IMR-90 (cell line): ENCODE measurements at regions not wholly inside any gene's neighbourhood (a gene's known extent, or its start where the extent isn't known, plus 50 kb on each side); places are given as distances from the start of the nearest gene placed in this dataset.

Experiments
- ATAC-seq: fragments of 200-7000 bp; cut with Tn5 transposase; 2 replicates; pipeline ENCODE4 v1.9.1; 2020; ENCODE audit warnings: low read depth, mild to moderate bottlenecking, moderate library complexity
- BruUV-seq: library from RNA; stranded (reverse); fragments of 400-500 nt; replicated peaks from 2 replicates; lab custom pipeline; 2021; lab: Mats Ljungman, UMichigan
- CTCF ChIA-PET: fragments of 300-600 bp; formaldehyde crosslinking; extraction: SDS; loops from one replicate; lab custom pipeline; 2021; ENCODE audit warnings: antibody characterized with exemption; lab: Yijun Ruan, JAX
- POLR2A ChIA-PET: fragments of 300-600 bp; sonication (Branson Sonifier 250); formaldehyde crosslinking; loops from one replicate; lab custom pipeline; 2022; ENCODE audit warnings: antibody characterized with exemption; ENCODE audit not compliant: unreplicated experiment; lab: Charles Lee
- DNase-seq: peaks from one replicate; pipeline ENCODE4 v3.0.0; 2013
- H2AFZ ChIP-seq: replicated peaks from 2 replicates; pipeline ENCODE3; 2013; ENCODE audit warnings: low read length, mild to moderate bottlenecking; ENCODE audit not compliant: poor library complexity
- H2AK5ac ChIP-seq: 2 replicates; pipeline ENCODE4 v1.6.1; 2013; ENCODE audit warnings: low read depth, low read length, inconsistent platforms
- H2AK9ac ChIP-seq: replicated peaks from 2 replicates; pipeline ENCODE3; 2013; ENCODE audit warnings: mild to moderate bottlenecking, low read depth, low read length, moderate library complexity; ENCODE audit not compliant: poor library complexity
- H2BK120ac ChIP-seq: 2 replicates; pipeline ENCODE4 v1.6.1; 2013; ENCODE audit warnings: low read depth, low read length, inconsistent platforms
- H2BK15ac ChIP-seq: 3 replicates; pipeline ENCODE4 v1.6.1; 2013; ENCODE audit warnings: low read depth, low read length, inconsistent platforms
- H2BK20ac ChIP-seq: 2 replicates; pipeline ENCODE4 v1.6.1; 2013; ENCODE audit warnings: low read depth, mild to moderate bottlenecking, inconsistent platforms, low read length, moderate library complexity
- H2BK5ac ChIP-seq: 2 replicates; pipeline ENCODE4 v1.6.1; 2013; ENCODE audit warnings: mild to moderate bottlenecking, low read depth, low read length, inconsistent platforms; ENCODE audit not compliant: poor library complexity, severe bottlenecking
- H3K14ac ChIP-seq: replicated peaks from 2 replicates; pipeline ENCODE4 v1.6.1; 2013; ENCODE audit warnings: low read depth, low read length, inconsistent platforms
- H3K18ac ChIP-seq: 2 replicates; pipeline ENCODE4 v1.6.1; 2013; ENCODE audit warnings: low read depth, low read length, control low read depth
- H3K23ac ChIP-seq: 2 replicates; pipeline ENCODE4 v1.6.1; 2013; ENCODE audit warnings: low read depth, low read length, inconsistent platforms
- H3K27ac ChIP-seq: 2 replicates; pipeline ENCODE4 v1.5.1; 2013; ENCODE audit warnings: mild to moderate bottlenecking, control low read depth, low read length; ENCODE audit not compliant: insufficient read depth
- H3K27me3 ChIP-seq: 2 replicates; pipeline ENCODE4 v1.6.1; 2013; ENCODE audit warnings: low read length; ENCODE audit not compliant: control insufficient read depth, insufficient read depth
- H3K36me3 ChIP-seq: 2 replicates; pipeline ENCODE4 v1.6.1; 2013; ENCODE audit warnings: low read length, mixed read lengths; ENCODE audit not compliant: control insufficient read depth, insufficient read depth
- H3K4ac ChIP-seq: 2 replicates; pipeline ENCODE4 v1.6.1; 2013; ENCODE audit warnings: low read depth, low read length, inconsistent platforms
- H3K4me1 ChIP-seq: 2 replicates; pipeline ENCODE4 v1.6.1; 2013; ENCODE audit warnings: low read length, mixed read lengths; ENCODE audit not compliant: control insufficient read depth, insufficient read depth
- H3K4me2 ChIP-seq: 2 replicates; pipeline ENCODE4 v1.6.1; 2013; ENCODE audit warnings: low read depth, mild to moderate bottlenecking, control low read depth, low read length, moderate library complexity
- H3K4me3 ChIP-seq: 2 replicates; pipeline ENCODE4 v1.5.1; 2013; ENCODE audit warnings: low read depth, mild to moderate bottlenecking, control low read depth, low read length, moderate library complexity; ENCODE audit not compliant: insufficient read depth
- H3K56ac ChIP-seq: 2 replicates; pipeline ENCODE4 v1.6.1; 2013; ENCODE audit warnings: low read length, inconsistent platforms; ENCODE audit not compliant: insufficient read depth; ENCODE audit errors: extremely low read depth
- H3K79me1 ChIP-seq, 2 experiments: 2 replicates each; pipeline ENCODE4 v1.6.1; 2013; ENCODE audit warnings: low read length in 2 of 2, inconsistent platforms in 1 of 2, low read depth in 1 of 2
- H3K9ac ChIP-seq: 2 replicates; pipeline ENCODE4 v1.6.1; 2013; ENCODE audit warnings: low read depth, low read length, control low read depth
- H3K9me1 ChIP-seq: 2 replicates; pipeline ENCODE4 v1.6.1; 2013; ENCODE audit warnings: low read length, inconsistent platforms; ENCODE audit not compliant: insufficient read depth
- H3K9me3 ChIP-seq: 2 replicates; pipeline ENCODE4 v1.6.1; 2013; ENCODE audit warnings: low read length; ENCODE audit not compliant: control insufficient read depth, insufficient read depth
- H4K20me1 ChIP-seq: 2 replicates; pipeline ENCODE4 v1.6.1; 2013; ENCODE audit warnings: low read length, inconsistent platforms; ENCODE audit not compliant: insufficient read depth
- H4K5ac ChIP-seq: 2 replicates; pipeline ENCODE4 v1.6.1; 2013; ENCODE audit warnings: mild to moderate bottlenecking, low read depth, low read length, control low read depth
- H4K8ac ChIP-seq, 2 experiments: 2 replicates each; pipeline ENCODE4 v1.6.1; 2013; ENCODE audit warnings: low read depth in 2 of 2, low read length in 2 of 2, control low read depth in 1 of 2, inconsistent platforms in 1 of 2
- H4K91ac ChIP-seq: 2 replicates; pipeline ENCODE4 v1.6.1; 2013; ENCODE audit warnings: low read depth, low read length, inconsistent platforms; ENCODE audit not compliant: insufficient read depth
- BHLHE40 ChIP-seq: fragments of 150-350 bp; IDR thresholded peaks from 2 replicates; pipeline ENCODE4 v1.6.1; 2016; ENCODE audit warnings: mild to moderate bottlenecking, low read depth, low read length
- CEBPB ChIP-seq: IDR thresholded peaks from 2 replicates; pipeline ENCODE4 v1.6.1; 2012; ENCODE audit warnings: low read depth, low read length, improper control_type of control experiment
- CHD1 ChIP-seq: IDR thresholded peaks from 2 replicates; pipeline ENCODE4 v1.6.1; 2012; ENCODE audit warnings: low read depth, low read length, improper control_type of control experiment
- CTCF ChIP-seq: conservative IDR thresholded peaks from 2 replicates; pipeline ENCODE4 v1.5.1; 2012; ENCODE audit warnings: mild to moderate bottlenecking, low read depth, low read length, improper control_type of control experiment
- FOS ChIP-seq: fragments of 150-350 bp; IDR thresholded peaks from 2 replicates; pipeline ENCODE4 v1.6.1; 2016; ENCODE audit warnings: low read depth, low read length
- MAZ ChIP-seq: IDR thresholded peaks from 2 replicates; pipeline ENCODE4 v1.6.1; 2012; ENCODE audit warnings: low read depth, mild to moderate bottlenecking, low read length, improper control_type of control experiment, moderate library complexity, borderline replicate concordance
- NFE2L2 ChIP-seq: fragments of 150-350 bp; IDR thresholded peaks from 2 replicates; pipeline ENCODE4 v1.6.1; 2016; ENCODE audit warnings: low read depth, mild to moderate bottlenecking, low read length
- RAD21 ChIP-seq: IDR thresholded peaks from 2 replicates; pipeline ENCODE4 v1.6.1; 2012; ENCODE audit warnings: low read length, improper control_type of control experiment
- RCOR1 ChIP-seq: IDR thresholded peaks from 2 replicates; pipeline ENCODE4 v1.6.1; 2012; ENCODE audit warnings: mild to moderate bottlenecking, low read length, improper control_type of control experiment; ENCODE audit not compliant: insufficient replicate concordance
- SMC3 ChIP-seq: fragments of 150-350 bp; IDR thresholded peaks from 2 replicates; pipeline ENCODE4 v1.6.1; 2016; ENCODE audit warnings: low read depth, mild to moderate bottlenecking, antibody characterized with exemption, low read length, moderate library complexity
- WGBS, 2 experiments: methylation state at CpG; one replicate each; pipeline versions ENCODE4 v1.1.5 to v1.1.7; 2013; ENCODE audit warnings: missing lambda C conversion rate in 2 of 2; ENCODE audit not compliant: insufficient read length in 1 of 2; ENCODE audit errors: extremely low coverage in 2 of 2; 5-methylcytosine and 5-hydroxymethylcytosine counted together
- dilution Hi-C: fragments of 300-500 bp; cut with HindIII; formaldehyde crosslinking; loops from one replicate; pipeline ENCODE4 v1.14.3; 2018; ENCODE audit warnings: low sequenced_read_pairs; ENCODE audit not compliant: unreplicated experiment
- in situ Hi-C: fragments of 300-500 bp; cut with MboI; formaldehyde crosslinking; loops from 3 replicates; pipeline ENCODE4 v1.14.3; 2019; ENCODE audit warnings: low sequenced_read_pairs, inconsistent platforms, mixed read lengths
- intact Hi-C: fragments of 100-400 bp; cut with micrococcal nuclease; formaldehyde crosslinking; loops from 2 replicates; pipeline ENCODE4 v1.10.0; 2022
- TF ChIP-seq, protein P1 (sequence below): fragments of 150-350 bp; IDR thresholded peaks from 2 replicates; pipeline ENCODE4 v1.6.1; 2017; ENCODE audit warnings: mild to moderate bottlenecking, antibody characterized with exemption, low read length, low read depth
- TF ChIP-seq, protein P2 (sequence below): fragments of 150-350 bp; IDR thresholded peaks from 2 replicates; pipeline ENCODE4 v1.6.1; 2016; ENCODE audit warnings: low read depth, mild to moderate bottlenecking, low read length, moderate library complexity, borderline replicate concordance

DNA sequence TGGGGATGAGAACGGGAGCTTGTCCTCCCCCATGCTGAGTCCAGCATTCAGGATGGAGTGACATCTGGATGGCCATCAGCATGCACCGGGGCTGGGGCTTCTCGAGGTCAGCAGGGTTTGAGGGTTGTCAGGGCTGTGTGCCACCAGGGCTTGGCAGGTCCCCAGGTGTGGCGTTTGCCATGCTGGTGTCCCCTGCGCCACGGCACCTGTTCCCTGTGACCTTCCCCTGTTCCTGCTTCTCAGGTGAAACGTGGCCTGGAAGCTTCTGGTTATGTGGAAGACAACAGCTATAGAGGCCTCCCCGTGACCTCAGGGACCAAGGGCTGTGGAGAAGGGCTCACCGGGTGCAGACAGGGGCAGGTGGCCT lies 152.4 kb downstream of the KIF26A start:
- Histone ChIP-seq H3K27me3 (no peaks in the 10 kb centered on the region), H4K8ac (no peak overlapping the region), H3K4me1 (no peaks in the 10 kb centered on the region), H3K18ac (no peak overlapping the region), H4K91ac (no peak overlapping the region), H3K14ac (no peak overlapping the region), H3K4me2 (no peak overlapping the region), H2AK5ac (no peak overlapping the region), H3K9ac (no peak overlapping the region), H3K79me1 (no peaks in the 10 kb centered on the region), H2BK120ac (no peak overlapping the region), H3K56ac (no peak overlapping the region), H3K27ac (no peak overlapping the region), H3K9me1 (no peaks in the 10 kb centered on the region), H4K5ac (no peak overlapping the region), H3K23ac (no peak overlapping the region), H2BK5ac (no peak overlapping the region), H3K36me3 (no peaks in the 10 kb centered on the region), H2BK20ac (no peak overlapping the region), H3K4me3 (no peak overlapping the region), H3K9me3 (peaks cover 64% of the 10 kb centered on the region), H2AK9ac (no peak overlapping the region), H2AFZ (no peak overlapping the region), H2BK15ac (no peak overlapping the region), H4K20me1 (no peaks in the 10 kb centered on the region), H3K4ac (no peak overlapping the region)
- ATAC-seq (no peak), DNase-seq (no peak)
- intact Hi-C loops (no loop called here), dilution Hi-C loops (no loop called here), in situ Hi-C loops (no loop called here)
- WGBS, 2 experiments: 68% methylated on average over 4 of the region's 9 CpGs; no CpG with 5 or more reads in 1 of the 2 experiments
- TF ChIP-seq SMC3 (no peak), FOS (no peak), CTCF (no peak), NFE2L2 (no peak), MAZ (no peak), RCOR1 (no peak), CEBPB (no peak), CHD1 (no peak), BHLHE40 (no peak), RAD21 (no peak)
- TF ChIP-seq, protein P1, sequence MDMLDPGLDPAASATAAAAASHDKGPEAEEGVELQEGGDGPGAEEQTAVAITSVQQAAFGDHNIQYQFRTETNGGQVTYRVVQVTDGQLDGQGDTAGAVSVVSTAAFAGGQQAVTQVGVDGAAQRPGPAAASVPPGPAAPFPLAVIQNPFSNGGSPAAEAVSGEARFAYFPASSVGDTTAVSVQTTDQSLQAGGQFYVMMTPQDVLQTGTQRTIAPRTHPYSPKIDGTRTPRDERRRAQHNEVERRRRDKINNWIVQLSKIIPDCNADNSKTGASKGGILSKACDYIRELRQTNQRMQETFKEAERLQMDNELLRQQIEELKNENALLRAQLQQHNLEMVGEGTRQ: no peak
- TF ChIP-seq, protein P2, sequence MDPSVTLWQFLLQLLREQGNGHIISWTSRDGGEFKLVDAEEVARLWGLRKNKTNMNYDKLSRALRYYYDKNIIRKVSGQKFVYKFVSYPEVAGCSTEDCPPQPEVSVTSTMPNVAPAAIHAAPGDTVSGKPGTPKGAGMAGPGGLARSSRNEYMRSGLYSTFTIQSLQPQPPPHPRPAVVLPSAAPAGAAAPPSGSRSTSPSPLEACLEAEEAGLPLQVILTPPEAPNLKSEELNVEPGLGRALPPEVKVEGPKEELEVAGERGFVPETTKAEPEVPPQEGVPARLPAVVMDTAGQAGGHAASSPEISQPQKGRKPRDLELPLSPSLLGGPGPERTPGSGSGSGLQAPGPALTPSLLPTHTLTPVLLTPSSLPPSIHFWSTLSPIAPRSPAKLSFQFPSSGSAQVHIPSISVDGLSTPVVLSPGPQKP: no peak
- ChIA-PET POLR2A (no interaction called here), CTCF (no interaction called here)
- no TSS peak for BruUV-seq
